Choroid plexus epithelial cell (primary cell): ENCODE measurements at regions not wholly inside any gene's neighbourhood (a gene's known extent, or its start where the extent isn't known, plus 50 kb on each side); places are given as distances from the start of the nearest gene placed in this dataset.
"Not testable (repeated sequence)": the region's sequence is repeated elsewhere in the genome, so short reads cannot be mapped to it uniquely, and the experiment has no call there.

Experiments used
- DNase-seq: peaks from one replicate; pipeline ENCODE4 v3.0.0-alpha.2; 2010; ENCODE audit warnings: low read depth
- H3K4me3 ChIP-seq: 2 replicates; pipeline ENCODE4 v1.5.1; 2011; ENCODE audit warnings: low read depth, mild to moderate bottlenecking, control low read depth, low read length, moderate library complexity
- CTCF ChIP-seq: conservative IDR thresholded peaks from 2 replicates; pipeline ENCODE4 v1.5.1; 2011; ENCODE audit warnings: low read depth, mild to moderate bottlenecking, control low read depth, inconsistent platforms, low read length, moderate library complexity

- TF ChIP-seq CTCF, result no peak
- no peak overlapping the region for H3K4me3 ChIP-seq
- DNase-seq, result no peak
These were observed 393.4 kb downstream of the HACE1 start for GRCh38 chr6:104466306-104466705.

- no peak overlapping the region for H3K4me3 ChIP-seq
- peak; percentile 19 for DNase-seq
- no peak for TF ChIP-seq CTCF
These were observed 396.7 kb downstream of the HACE1 start for GRCh38 chr6:104462811-104463599.

GRCh38 chr6:104460738-104461483 lies 398.8 kb downstream of the HACE1 start:
- TF ChIP-seq CTCF, result no peak
- DNase-seq, result no peak
- H3K4me3 ChIP-seq, result no peak overlapping the region

- no peak overlapping the region for H3K4me3 ChIP-seq
These were observed 400.2 kb downstream of the HACE1 start for GRCh38 chr6:104459543-104459942.

GRCh38 chr6:104449918-104450317 lies 409.8 kb downstream of the HACE1 start:
- no peak overlapping the region for H3K4me3 ChIP-seq
- no peak for DNase-seq
- no peak for TF ChIP-seq CTCF

More at GRCh38 chr6:104459543-104459942, 400.2 kb downstream of the HACE1 start:
- DNase-seq, result no peak
- no peak for TF ChIP-seq CTCF

- not testable (repeated sequence) for H3K4me3 ChIP-seq, DNase-seq
These were observed 413.3 kb downstream of the HACE1 start for GRCh38 chr6:104446101-104447080.

GRCh38 chr6:104434519-104434918 lies 425.2 kb downstream of the HACE1 start:
- no peak for DNase-seq
- no peak for TF ChIP-seq CTCF
- no peak overlapping the region for H3K4me3 ChIP-seq
